ENCODE measurements at regions not wholly inside any gene's neighbourhood (a gene's known extent, or its start where the extent isn't known, plus 50 kb on each side); places are given as distances from the start of the nearest gene placed in this dataset.

DNA sequence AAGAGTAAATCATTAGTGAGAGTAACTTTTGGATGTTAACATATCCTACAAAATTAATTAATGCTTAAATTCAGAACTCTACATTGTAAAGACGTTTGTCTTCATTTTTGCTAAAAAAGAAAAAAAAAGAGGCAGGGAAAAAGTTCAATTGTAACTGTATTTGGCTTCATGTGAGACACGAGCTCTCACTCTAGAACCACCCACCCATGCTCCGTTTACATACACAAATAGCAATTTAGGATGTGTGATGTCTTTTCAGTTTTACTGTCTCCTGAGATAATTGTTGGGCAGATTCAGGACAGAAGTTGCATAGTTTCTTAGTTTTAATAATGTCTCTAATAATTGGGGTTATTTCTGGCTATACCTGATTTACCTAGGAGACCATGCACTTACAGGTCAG, 248.6 kb downstream of the AASDHPPT start:
- no peak for DNase-seq
- no peaks in the 10 kb centered on the region for H4K20me1 ChIP-seq (ENCODE audit: insufficient read depth, low read length)
- Mint-ChIP-seq H3K27me3 (ENCODE audit: low read depth in 3 of 3) (peaks cover 0 to 1% (median 0%) of the 10 kb centered on the region in 3 donors), H3K4me1 (no peaks in the 10 kb centered on the region), H3K4me3 (no peak overlapping the region), H3K9me3 (peaks cover 0 to 13% (median 2%) of the 10 kb centered on the region in 7 donors), H3K36me3 (no peaks in the 10 kb centered on the region), H3K27ac (no peak overlapping the region)
- intact Hi-C loops (cut with micrococcal nuclease): no loop called here
- H3K36me3 ChIP-seq (replicated peaks in 1 of 2; ENCODE audit: control insufficient read depth in 1 of 2, insufficient read depth in 2 of 2, low read length in 2 of 2): no peaks in the 10 kb centered on the region
- H2AFZ ChIP-seq (ENCODE audit: insufficient read depth, low read depth, low read length, poor library complexity, severe bottlenecking): no peak overlapping the region
- peaks cover 5 to 11% of the 10 kb centered on the region in 2 donors for H3K9me3 ChIP-seq (replicated peaks in 1 of 2; ENCODE audit: control insufficient read depth in 1 of 2, insufficient read depth in 1 of 2, low read length in 2 of 2)
- no peak overlapping the region for H3K4me3 ChIP-seq (replicated peaks in 1 of 3; ENCODE audit: low read depth in 2 of 3, low read length in 3 of 3)
- no peak overlapping the region for H3K4me2 ChIP-seq (replicated peaks; ENCODE audit: extremely low read depth, low read length, poor library complexity, severe bottlenecking)
- H3K27ac ChIP-seq (ENCODE audit: low read depth in 1 of 2, low read length in 2 of 2): no peak overlapping the region
- H3K79me2 ChIP-seq (ENCODE audit: insufficient read depth, low read length): no peaks in the 10 kb centered on the region
- WGBS (ENCODE audit: insufficient coverage): no CpG with 5 or more reads among the region's 3 CpGs
- H3K9ac ChIP-seq (ENCODE audit: insufficient read depth, low read length, poor library complexity, severe bottlenecking): no peak overlapping the region
- H3K27me3 ChIP-seq (ENCODE audit: control insufficient read depth in 2 of 2, insufficient read depth in 2 of 2, low read length in 2 of 2): no peaks in the 10 kb centered on the region
- TF ChIP-seq, protein P1, sequence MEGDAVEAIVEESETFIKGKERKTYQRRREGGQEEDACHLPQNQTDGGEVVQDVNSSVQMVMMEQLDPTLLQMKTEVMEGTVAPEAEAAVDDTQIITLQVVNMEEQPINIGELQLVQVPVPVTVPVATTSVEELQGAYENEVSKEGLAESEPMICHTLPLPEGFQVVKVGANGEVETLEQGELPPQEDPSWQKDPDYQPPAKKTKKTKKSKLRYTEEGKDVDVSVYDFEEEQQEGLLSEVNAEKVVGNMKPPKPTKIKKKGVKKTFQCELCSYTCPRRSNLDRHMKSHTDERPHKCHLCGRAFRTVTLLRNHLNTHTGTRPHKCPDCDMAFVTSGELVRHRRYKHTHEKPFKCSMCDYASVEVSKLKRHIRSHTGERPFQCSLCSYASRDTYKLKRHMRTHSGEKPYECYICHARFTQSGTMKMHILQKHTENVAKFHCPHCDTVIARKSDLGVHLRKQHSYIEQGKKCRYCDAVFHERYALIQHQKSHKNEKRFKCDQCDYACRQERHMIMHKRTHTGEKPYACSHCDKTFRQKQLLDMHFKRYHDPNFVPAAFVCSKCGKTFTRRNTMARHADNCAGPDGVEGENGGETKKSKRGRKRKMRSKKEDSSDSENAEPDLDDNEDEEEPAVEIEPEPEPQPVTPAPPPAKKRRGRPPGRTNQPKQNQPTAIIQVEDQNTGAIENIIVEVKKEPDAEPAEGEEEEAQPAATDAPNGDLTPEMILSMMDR (IDR thresholded peaks at IDR 0.05): no peak
- H3K4me1 ChIP-seq (ENCODE audit: control insufficient read depth in 1 of 2, insufficient read depth in 2 of 2, low read length in 2 of 2): no peaks in the 10 kb centered on the region

DNA sequence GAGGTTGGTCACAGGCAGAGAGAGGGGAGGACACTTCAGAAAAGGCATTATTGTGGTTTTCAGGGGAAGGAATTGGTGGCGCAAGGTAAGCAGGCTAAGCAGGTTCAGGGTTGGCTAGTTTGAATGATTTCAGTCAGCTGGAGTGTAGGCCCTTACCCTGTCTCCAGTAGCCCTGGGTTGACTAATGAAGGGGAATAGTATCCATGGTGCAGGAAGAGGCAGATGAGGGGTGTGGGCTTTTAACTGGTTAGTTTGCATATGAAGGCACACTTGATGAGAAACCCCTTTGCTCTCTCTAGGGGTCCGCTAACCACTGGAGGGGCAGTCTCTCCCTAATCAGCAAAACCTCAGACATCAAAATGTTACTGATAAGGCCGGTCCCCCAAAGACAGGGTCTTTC, 249.7 kb downstream of the AASDHPPT start:
- TF ChIP-seq, protein P1 (IDR thresholded peaks at IDR 0.05): no peak
- no peak overlapping the region for H3K27ac Mint-ChIP-seq

More for the DNA sequence above, 249.7 kb downstream of the AASDHPPT start:
- 94% methylated on average over 1 of the region's 3 CpGs for WGBS (ENCODE audit: insufficient coverage)
- no peaks in the 10 kb centered on the region for H3K36me3 ChIP-seq (replicated peaks in 1 of 2; ENCODE audit: control insufficient read depth in 1 of 2, insufficient read depth in 2 of 2, low read length in 2 of 2)
- DNase-seq: no peak
- H3K27ac ChIP-seq (ENCODE audit: low read depth in 1 of 2, low read length in 2 of 2): no peak overlapping the region
- H3K4me1 ChIP-seq (ENCODE audit: control insufficient read depth in 1 of 2, insufficient read depth in 2 of 2, low read length in 2 of 2): no peaks in the 10 kb centered on the region
- Mint-ChIP-seq H3K27me3 (ENCODE audit: low read depth in 3 of 3) (peaks cover 0 to 1% (median 0%) of the 10 kb centered on the region in 3 donors), H3K4me1 (no peaks in the 10 kb centered on the region), H3K36me3 (no peaks in the 10 kb centered on the region), H3K9me3 (peaks cover 0 to 9% (median 2%) of the 10 kb centered on the region in 7 donors), H3K4me3 (no peak overlapping the region)
- no peak overlapping the region for H3K9ac ChIP-seq (ENCODE audit: insufficient read depth, low read length, poor library complexity, severe bottlenecking)
- H2AFZ ChIP-seq (ENCODE audit: insufficient read depth, low read depth, low read length, poor library complexity, severe bottlenecking): no peak overlapping the region
- H3K4me2 ChIP-seq (replicated peaks; ENCODE audit: extremely low read depth, low read length, poor library complexity, severe bottlenecking): no peak overlapping the region
- H3K9me3 ChIP-seq (replicated peaks in 1 of 2; ENCODE audit: control insufficient read depth in 1 of 2, insufficient read depth in 1 of 2, low read length in 2 of 2): peaks cover 5 to 7% of the 10 kb centered on the region in 2 donors
- H3K27me3 ChIP-seq (ENCODE audit: control insufficient read depth in 2 of 2, insufficient read depth in 2 of 2, low read length in 2 of 2): no peaks in the 10 kb centered on the region
- no peak overlapping the region for H3K4me3 ChIP-seq (replicated peaks in 1 of 3; ENCODE audit: low read depth in 2 of 3, low read length in 3 of 3)
- intact Hi-C loops (cut with micrococcal nuclease): no loop called here
- no peaks in the 10 kb centered on the region for H4K20me1 ChIP-seq (ENCODE audit: insufficient read depth, low read length)
- no peaks in the 10 kb centered on the region for H3K79me2 ChIP-seq (ENCODE audit: insufficient read depth, low read length)
